ENCODE measurements at regions not wholly inside any gene's neighbourhood (a gene's known extent, or its start where the extent isn't known, plus 50 kb on each side); places are given as distances from the start of the nearest gene placed in this dataset.

DNA sequence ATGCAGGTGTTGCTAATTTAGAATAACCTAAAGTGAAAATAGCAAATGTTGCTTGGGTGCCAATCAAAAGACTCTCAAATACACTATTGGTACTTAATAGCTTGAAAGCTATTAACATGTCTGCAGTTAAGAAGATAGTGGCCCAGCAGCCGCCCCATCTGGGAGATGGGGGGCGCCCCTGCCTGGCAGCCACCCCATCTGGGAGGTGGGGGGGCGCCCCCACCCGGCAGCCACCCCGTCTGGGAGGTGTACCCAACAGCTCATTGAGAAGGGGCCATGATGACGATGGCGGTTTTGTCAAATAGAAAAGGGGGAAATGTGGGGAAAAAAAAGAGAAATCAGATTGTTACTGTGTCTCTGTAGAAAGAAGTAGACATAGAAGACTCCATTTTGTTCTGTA is 923.1 kb upstream of the MDGA2 start:
- Histone ChIP-seq H3K36me3 (replicated peaks in 1 of 2; ENCODE audit: control extremely low read depth in 1 of 2, control insufficient read depth in 1 of 2, extremely low read depth in 1 of 2, insufficient read depth in 2 of 2, low read length in 1 of 2) (no peaks in the 10 kb centered on the region), H3K9ac (ENCODE audit: low read length) (no peak overlapping the region), H3K4me1 (ENCODE audit: control insufficient read depth in 2 of 2, insufficient read depth in 2 of 2, low read length in 2 of 2) (no peaks in the 10 kb centered on the region), H3K79me2 (ENCODE audit: control insufficient read depth, insufficient read depth, low read length) (no peaks in the 10 kb centered on the region), H3K4me3 (ENCODE audit: control extremely low read depth in 1 of 5, extremely low read depth in 1 of 5, insufficient read depth in 1 of 5, low read depth in 2 of 5, low read length in 4 of 5) (no peak overlapping the region), H3K27me3 (replicated peaks in 1 of 4; ENCODE audit: control extremely low read depth in 1 of 4, control insufficient read depth in 3 of 4, insufficient read depth in 4 of 4, low read length in 3 of 4) (no peaks in the 10 kb centered on the region), H3K27ac (ENCODE audit: low read length in 2 of 2) (no peak overlapping the region), H2AFZ (ENCODE audit: insufficient read depth, low read depth, low read length, poor library complexity, severe bottlenecking) (no peak overlapping the region), H3K4me2 (replicated peaks; ENCODE audit: low read depth, low read length, poor library complexity, severe bottlenecking) (no peak overlapping the region), H4K20me1 (ENCODE audit: control insufficient read depth, insufficient read depth, low read length, poor library complexity, severe bottlenecking) (no peaks in the 10 kb centered on the region), H3K9me3 (ENCODE audit: control extremely low read depth in 1 of 3, control insufficient read depth in 2 of 3, insufficient read depth in 1 of 3, low read length in 2 of 3) (no peaks in the 10 kb centered on the region)
- no peaks in the 10 kb centered on the region for H3K27me3 Mint-ChIP-seq
- ChIA-PET POLR2A (no interaction called here), CTCF (no interaction called here)
- DNase-seq (no peak), ATAC-seq (ENCODE audit: low read depth) (no peak)
- intact Hi-C loops (cut with micrococcal nuclease), result no loop called here
- no peaks in the 10 kb centered on the region for H3K4me1 Mint-ChIP-seq
- no peaks in the 10 kb centered on the region for H3K9me3 Mint-ChIP-seq (ENCODE audit: insufficient read depth)
- 83% methylated on average over 7 of the region's 7 CpGs for WGBS (ENCODE audit: insufficient coverage)
- no peak overlapping the region for H3K4me3 Mint-ChIP-seq
- TF ChIP-seq EZH2 (IDR thresholded peaks at IDR 0.05; ENCODE audit: borderline replicate concordance, insufficient read depth, low read depth, low read length, poor library complexity, severe bottlenecking) (no peak), CTCF (IDR thresholded peaks at IDR 0.05) (no peak)
- no peak overlapping the region for H3K27ac Mint-ChIP-seq

- WGBS (ENCODE audit: insufficient coverage), result no CpG with 5 or more reads among the region's 1 CpG
- ATAC-seq (ENCODE audit: low read depth) (no peak), DNase-seq (no peak)
- Histone ChIP-seq H3K4me3 (ENCODE audit: control extremely low read depth in 1 of 5, extremely low read depth in 1 of 5, insufficient read depth in 1 of 5, low read depth in 2 of 5, low read length in 4 of 5) (no peak overlapping the region), H3K27ac (ENCODE audit: low read length in 2 of 2) (no peak overlapping the region), H3K9me3 (ENCODE audit: control extremely low read depth in 1 of 3, control insufficient read depth in 2 of 3, insufficient read depth in 1 of 3, low read length in 2 of 3) (no peaks in the 10 kb centered on the region), H3K27me3 (replicated peaks in 1 of 4; ENCODE audit: control extremely low read depth in 1 of 4, control insufficient read depth in 3 of 4, insufficient read depth in 4 of 4, low read length in 3 of 4) (no peaks in the 10 kb centered on the region), H3K4me1 (ENCODE audit: control insufficient read depth in 2 of 2, insufficient read depth in 2 of 2, low read length in 2 of 2) (no peaks in the 10 kb centered on the region), H3K4me2 (replicated peaks; ENCODE audit: low read depth, low read length, poor library complexity, severe bottlenecking) (no peak overlapping the region), H3K9ac (ENCODE audit: low read length) (no peak overlapping the region), H4K20me1 (ENCODE audit: control insufficient read depth, insufficient read depth, low read length, poor library complexity, severe bottlenecking) (no peaks in the 10 kb centered on the region), H3K79me2 (ENCODE audit: control insufficient read depth, insufficient read depth, low read length) (no peaks in the 10 kb centered on the region), H3K36me3 (replicated peaks in 1 of 2; ENCODE audit: control extremely low read depth in 1 of 2, control insufficient read depth in 1 of 2, extremely low read depth in 1 of 2, insufficient read depth in 2 of 2, low read length in 1 of 2) (no peaks in the 10 kb centered on the region), H2AFZ (ENCODE audit: insufficient read depth, low read depth, low read length, poor library complexity, severe bottlenecking) (no peak overlapping the region)
- no peak for TF ChIP-seq EZH2 (IDR thresholded peaks at IDR 0.05; ENCODE audit: borderline replicate concordance, insufficient read depth, low read depth, low read length, poor library complexity, severe bottlenecking)
- TF ChIP-seq CTCF (IDR thresholded peaks at IDR 0.05), result no peak
- Mint-ChIP-seq H3K27ac (no peak overlapping the region), H3K4me3 (no peak overlapping the region), H3K4me1 (no peaks in the 10 kb centered on the region), H3K9me3 (ENCODE audit: insufficient read depth) (no peaks in the 10 kb centered on the region), H3K27me3 (no peaks in the 10 kb centered on the region)
- ChIA-PET POLR2A (no interaction called here), CTCF (no interaction called here)
- intact Hi-C loops (cut with micrococcal nuclease), result no loop called here
Measured at GRCh38 chr14:48586099-48586498, 910.7 kb upstream of the MDGA2 start.
